Tibial nerve (tissue), 4 donors: ENCODE measurements at regions not wholly inside any gene's neighbourhood (a gene's known extent, or its start where the extent isn't known, plus 50 kb on each side); places are given as distances from the start of the nearest gene placed in this dataset.

ENCODE experiments used
- DNase-seq, 2 donors: peaks; one replicate each; pipeline ENCODE4 v3.0.0-alpha.2; 2019; ENCODE audit warnings: low spot score in 2 of 2
- H3K27ac ChIP-seq, 4 donors: fragments of 200-600 bp; sonication (generic) in 3 of 4; one replicate each; pipeline ENCODE4 v1.5.1; 2017 to 2019; ENCODE audit warnings: mild to moderate bottlenecking in 1 of 4
- H3K27me3 ChIP-seq, 2 donors: fragments of 200-600 bp; sonication (generic) in 1 of 2; one replicate each; pipeline versions ENCODE4 v1.5.1 to v1.6.0; 2017 to 2019
- H3K36me3 ChIP-seq, 3 donors: fragments of 200-600 bp; sonication (generic); one replicate each; pipeline ENCODE4 v1.5.1; 2018 to 2019
- H3K4me1 ChIP-seq, 4 donors: fragments of 200-600 bp; sonication (generic) in 3 of 4; one replicate each; pipeline ENCODE4 v1.5.1; 2017 to 2019
- H3K4me3 ChIP-seq, 4 donors: fragments of 200-600 bp; sonication (generic) in 3 of 4; one replicate each; pipeline ENCODE4 v1.5.1; 2017 to 2019; ENCODE audit warnings: mild to moderate bottlenecking in 1 of 4, moderate library complexity in 1 of 4
- H3K9me3 ChIP-seq, 4 donors: fragments of 200-600 bp; sonication (generic) in 3 of 4; one replicate each; pipeline ENCODE4 v1.5.1; 2017 to 2019
- CTCF ChIP-seq, 5 experiments: fragments of 200-600 bp in 3 of 5; fragments of 450-650 bp in 2 of 5; sonication (generic) in 3 of 5; IDR thresholded peaks; one replicate each; pipeline ENCODE4 v1.5.1; 2016 to 2019; ENCODE audit warnings: antibody characterized with exemption in 5 of 5, mild to moderate bottlenecking in 3 of 5, moderate library complexity in 2 of 5
- EP300 ChIP-seq, 2 donors: sonication (generic); formaldehyde crosslinking; IDR thresholded peaks; one replicate each; pipeline ENCODE4 v1.6.1; 2017; ENCODE audit warnings: antibody characterized with exemption in 2 of 2, mild to moderate bottlenecking in 1 of 2
- POLR2A ChIP-seq, 2 donors: fragments of 450-650 bp; IDR thresholded peaks; one replicate each; pipeline ENCODE4 v1.6.1; 2017; ENCODE audit warnings: antibody characterized with exemption in 2 of 2, mild to moderate bottlenecking in 2 of 2, moderate library complexity in 2 of 2
- WGBS, 2 donors: methylation state at CpG; one replicate each; pipeline ENCODE4 v1.1.5; 2018; 5-methylcytosine and 5-hydroxymethylcytosine counted together

GRCh38 chr11:98137437-98137836 is 883.3 kb upstream of the CNTN5 start:
- H3K4me3 ChIP-seq = no peak overlapping the region
- 84 to 85% methylated on average over 3 of the region's 3 CpGs for WGBS, 2 donors

DNA sequence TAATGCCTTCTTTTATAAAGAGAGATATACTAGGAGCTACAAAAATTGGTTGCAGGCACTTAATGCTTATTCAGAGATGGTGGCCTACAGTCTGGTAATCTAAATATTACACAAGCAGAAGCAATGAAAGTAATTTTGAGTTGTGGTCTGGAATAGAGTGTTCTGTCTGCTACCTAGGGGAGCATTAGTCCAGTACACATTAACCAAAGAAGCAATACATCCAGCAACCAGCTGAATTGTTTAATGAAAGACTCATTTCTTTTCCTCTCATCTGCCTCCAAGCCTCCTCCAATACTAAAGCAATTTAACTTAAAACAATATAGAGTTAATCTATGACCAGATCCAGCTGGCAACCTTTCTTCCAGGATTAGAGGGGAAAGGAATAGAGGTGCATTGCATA is 877.1 kb upstream of the CNTN5 start:
- H3K36me3 ChIP-seq = no peaks in the 10 kb centered on the region
- peaks cover 0 to 8% (median 0%) of the 10 kb centered on the region in 4 donors for H3K9me3 ChIP-seq
- no peaks in the 10 kb centered on the region for H3K4me1 ChIP-seq
- no peaks in the 10 kb centered on the region for H3K27me3 ChIP-seq
- H3K4me3 ChIP-seq = no peak overlapping the region
- TF ChIP-seq POLR2A (IDR thresholded peaks at IDR 0.05) (no peak), EP300 (IDR thresholded peaks at IDR 0.05) (no peak), CTCF (IDR thresholded peaks at IDR 0.05) (no peak)
- no peak overlapping the region for H3K27ac ChIP-seq
- DNase-seq = no peak

More at GRCh38 chr11:98137437-98137836, 883.3 kb upstream of the CNTN5 start:
- no peak for DNase-seq
- Histone ChIP-seq H3K4me1 (no peaks in the 10 kb centered on the region), H3K36me3 (no peaks in the 10 kb centered on the region), H3K9me3 (no peaks in the 10 kb centered on the region), H3K27ac (no peak overlapping the region), H3K27me3 (no peaks in the 10 kb centered on the region)
- TF ChIP-seq CTCF (IDR thresholded peaks at IDR 0.05) (no peak), POLR2A (IDR thresholded peaks at IDR 0.05) (no peak), EP300 (IDR thresholded peaks at IDR 0.05) (no peak)

GRCh38 chr11:98153752-98154151 is 867.0 kb upstream of the CNTN5 start:
- H3K9me3 ChIP-seq = peaks cover 0 to 12% (median 0%) of the 10 kb centered on the region in 4 donors
- H3K4me1 ChIP-seq = no peaks in the 10 kb centered on the region
- TF ChIP-seq EP300 (IDR thresholded peaks at IDR 0.05) = no peak
- no peak for TF ChIP-seq POLR2A (IDR thresholded peaks at IDR 0.05)
- no peak for TF ChIP-seq CTCF (IDR thresholded peaks at IDR 0.05)
- H3K27ac ChIP-seq = no peak overlapping the region
- DNase-seq = no peak
- H3K36me3 ChIP-seq = no peaks in the 10 kb centered on the region
- H3K4me3 ChIP-seq = no peak overlapping the region
- H3K27me3 ChIP-seq = no peaks in the 10 kb centered on the region
- 79 to 81% methylated on average over 2 of the region's 2 CpGs for WGBS, 2 donors

DNA sequence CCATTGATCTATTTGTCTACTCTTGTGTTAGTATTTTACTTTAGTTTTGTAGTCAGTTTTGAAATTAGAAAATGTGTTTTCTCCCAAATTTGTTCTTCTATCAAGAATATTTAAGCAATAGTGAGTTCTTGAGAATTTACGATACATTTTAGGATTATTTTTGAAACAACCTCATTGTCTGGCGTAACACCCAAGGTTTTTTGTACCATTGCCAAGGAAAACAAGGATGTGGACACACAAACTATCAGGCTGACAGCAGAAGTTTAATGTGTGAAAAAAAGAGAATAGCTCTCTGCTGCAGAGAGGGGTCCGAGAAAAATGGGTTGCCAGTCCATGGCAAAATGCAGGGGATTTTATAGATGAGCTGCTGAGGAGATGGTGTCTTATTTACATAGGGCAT is 865.1 kb upstream of the CNTN5 start:
- WGBS, 2 donors = 42 to 48% methylated on average over 3 of the region's 3 CpGs
- Histone ChIP-seq H3K4me3 (no peak overlapping the region), H3K4me1 (no peaks in the 10 kb centered on the region), H3K9me3 (peaks cover 0 to 11% (median 0%) of the 10 kb centered on the region in 4 donors), H3K27me3 (no peaks in the 10 kb centered on the region), H3K27ac (no peak overlapping the region), H3K36me3 (no peaks in the 10 kb centered on the region)
- no peak for DNase-seq
- TF ChIP-seq CTCF (IDR thresholded peaks at IDR 0.05) = no peak
- no peak for TF ChIP-seq EP300 (IDR thresholded peaks at IDR 0.05)
- no peak for TF ChIP-seq POLR2A (IDR thresholded peaks at IDR 0.05)

GRCh38 chr11:98177925-98178324 is 842.8 kb upstream of the CNTN5 start:
- no peaks in the 10 kb centered on the region for H3K36me3 ChIP-seq
- TF ChIP-seq POLR2A (IDR thresholded peaks at IDR 0.05) = no peak
- TF ChIP-seq CTCF (IDR thresholded peaks at IDR 0.05) = no peak
- TF ChIP-seq EP300 (IDR thresholded peaks at IDR 0.05) = no peak
- no peaks in the 10 kb centered on the region for H3K27me3 ChIP-seq
- no peaks in the 10 kb centered on the region for H3K4me1 ChIP-seq
- DNase-seq = no peak
- no peaks in the 10 kb centered on the region for H3K9me3 ChIP-seq
- H3K4me3 ChIP-seq = no peak overlapping the region
- no peak overlapping the region for H3K27ac ChIP-seq
- 77 to 82% methylated on average over 5 of the region's 5 CpGs for WGBS, 2 donors
